Neural progenitor cell (in vitro differentiated cells): ENCODE measurements at regions not wholly inside any gene's neighbourhood (a gene's known extent, or its start where the extent isn't known, plus 50 kb on each side); places are given as distances from the start of the nearest gene placed in this dataset.

Experiments
- EZH2 ChIP-seq: fragments of 200-600 bp; sonication (generic); IDR thresholded peaks from 2 replicates; pipeline ENCODE4 v1.6.1; 2017; ENCODE audit warnings: antibody characterized with exemption, mild to moderate bottlenecking, moderate library complexity
- TF ChIP-seq, protein P1 (sequence below): fragments of 200-600 bp; sonication (generic); IDR thresholded peaks from 2 replicates; pipeline ENCODE4 v1.5.1; 2017; ENCODE audit warnings: antibody characterized with exemption, mild to moderate bottlenecking

GRCh38 chr18:6604573-6604941, 125.0 kb upstream of the ARHGAP28 start:
- TF ChIP-seq, protein P1, sequence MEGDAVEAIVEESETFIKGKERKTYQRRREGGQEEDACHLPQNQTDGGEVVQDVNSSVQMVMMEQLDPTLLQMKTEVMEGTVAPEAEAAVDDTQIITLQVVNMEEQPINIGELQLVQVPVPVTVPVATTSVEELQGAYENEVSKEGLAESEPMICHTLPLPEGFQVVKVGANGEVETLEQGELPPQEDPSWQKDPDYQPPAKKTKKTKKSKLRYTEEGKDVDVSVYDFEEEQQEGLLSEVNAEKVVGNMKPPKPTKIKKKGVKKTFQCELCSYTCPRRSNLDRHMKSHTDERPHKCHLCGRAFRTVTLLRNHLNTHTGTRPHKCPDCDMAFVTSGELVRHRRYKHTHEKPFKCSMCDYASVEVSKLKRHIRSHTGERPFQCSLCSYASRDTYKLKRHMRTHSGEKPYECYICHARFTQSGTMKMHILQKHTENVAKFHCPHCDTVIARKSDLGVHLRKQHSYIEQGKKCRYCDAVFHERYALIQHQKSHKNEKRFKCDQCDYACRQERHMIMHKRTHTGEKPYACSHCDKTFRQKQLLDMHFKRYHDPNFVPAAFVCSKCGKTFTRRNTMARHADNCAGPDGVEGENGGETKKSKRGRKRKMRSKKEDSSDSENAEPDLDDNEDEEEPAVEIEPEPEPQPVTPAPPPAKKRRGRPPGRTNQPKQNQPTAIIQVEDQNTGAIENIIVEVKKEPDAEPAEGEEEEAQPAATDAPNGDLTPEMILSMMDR: no peak
- no peak for TF ChIP-seq EZH2
